Glutamatergic neuron (in vitro differentiated cells): ENCODE measurements at regions not wholly inside any gene's neighbourhood (a gene's known extent, or its start where the extent isn't known, plus 50 kb on each side); places are given as distances from the start of the nearest gene placed in this dataset.

Source experiments
- DNase-seq: peaks from one replicate; pipeline ENCODE4 v3.0.0; 2022
- H3K27ac Mint-ChIP-seq: one replicate; pipeline ENCODE4 v1.8.0; 2020; ENCODE audit warnings: mild to moderate bottlenecking, mixed read lengths, inconsistent platforms; ENCODE audit not compliant: unreplicated experiment
- H3K27me3 Mint-ChIP-seq: one replicate; pipeline ENCODE4 v1.8.0; 2020; ENCODE audit warnings: mild to moderate bottlenecking, moderate library complexity, mixed read lengths, inconsistent platforms; ENCODE audit not compliant: unreplicated experiment
- H3K36me3 Mint-ChIP-seq: one replicate; pipeline ENCODE4 v1.8.0; 2020; ENCODE audit warnings: mild to moderate bottlenecking, mixed read lengths, inconsistent platforms; ENCODE audit not compliant: unreplicated experiment
- H3K4me1 Mint-ChIP-seq: one replicate; pipeline ENCODE4 v1.8.0; 2020; ENCODE audit warnings: mild to moderate bottlenecking, low read depth, mixed read lengths, inconsistent platforms; ENCODE audit not compliant: unreplicated experiment
- H3K4me3 Mint-ChIP-seq: one replicate; pipeline ENCODE4 v1.8.0; 2020; ENCODE audit warnings: mild to moderate bottlenecking, mixed read lengths, inconsistent platforms; ENCODE audit not compliant: unreplicated experiment
- H3K9me3 Mint-ChIP-seq: one replicate; pipeline ENCODE4 v1.8.0; 2020; ENCODE audit warnings: mild to moderate bottlenecking, moderate library complexity, mixed read lengths, inconsistent platforms; ENCODE audit not compliant: unreplicated experiment
- TF ChIP-seq, protein P1 (sequence below): fragments of 200-600 bp; sonication (generic); IDR thresholded peaks from one replicate; pipeline ENCODE4 v1.5.0; 2021; ENCODE audit not compliant: partially characterized antibody, unreplicated experiment

DNA sequence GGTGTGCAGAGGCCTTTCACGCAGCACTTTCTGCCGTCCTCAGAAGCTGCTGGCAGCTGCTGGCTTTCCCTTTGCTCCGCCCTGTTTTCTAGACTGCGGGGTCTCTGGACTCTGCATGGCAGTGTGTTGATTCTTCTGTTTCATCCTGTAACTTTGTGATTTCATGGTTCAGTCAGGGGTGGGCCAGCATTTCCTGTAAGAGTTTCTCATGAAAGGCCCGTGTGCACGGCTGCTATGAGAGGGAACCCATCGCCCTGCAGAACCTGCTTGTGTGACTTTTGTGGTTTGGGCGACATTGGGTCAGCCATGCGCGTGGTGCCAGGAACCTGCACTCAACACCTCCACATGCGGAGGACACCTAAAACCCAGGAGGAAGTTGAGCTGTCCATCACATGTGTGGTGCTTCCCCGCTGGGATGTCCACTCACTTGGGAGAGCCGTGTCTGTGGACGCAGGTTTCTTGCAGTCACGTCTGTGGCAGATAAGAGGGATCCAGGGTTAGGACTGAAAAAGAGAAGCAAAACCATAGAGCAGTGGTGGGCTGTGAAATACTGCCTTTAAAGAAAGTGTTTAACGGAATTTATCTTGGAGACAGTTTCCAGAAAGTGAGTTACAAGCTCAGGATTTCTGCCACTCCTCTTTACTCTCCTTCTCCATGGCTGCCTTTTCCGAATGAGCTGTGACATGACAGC lies 167.3 kb upstream of the ALKAL2 start:
- TF ChIP-seq, protein P1, sequence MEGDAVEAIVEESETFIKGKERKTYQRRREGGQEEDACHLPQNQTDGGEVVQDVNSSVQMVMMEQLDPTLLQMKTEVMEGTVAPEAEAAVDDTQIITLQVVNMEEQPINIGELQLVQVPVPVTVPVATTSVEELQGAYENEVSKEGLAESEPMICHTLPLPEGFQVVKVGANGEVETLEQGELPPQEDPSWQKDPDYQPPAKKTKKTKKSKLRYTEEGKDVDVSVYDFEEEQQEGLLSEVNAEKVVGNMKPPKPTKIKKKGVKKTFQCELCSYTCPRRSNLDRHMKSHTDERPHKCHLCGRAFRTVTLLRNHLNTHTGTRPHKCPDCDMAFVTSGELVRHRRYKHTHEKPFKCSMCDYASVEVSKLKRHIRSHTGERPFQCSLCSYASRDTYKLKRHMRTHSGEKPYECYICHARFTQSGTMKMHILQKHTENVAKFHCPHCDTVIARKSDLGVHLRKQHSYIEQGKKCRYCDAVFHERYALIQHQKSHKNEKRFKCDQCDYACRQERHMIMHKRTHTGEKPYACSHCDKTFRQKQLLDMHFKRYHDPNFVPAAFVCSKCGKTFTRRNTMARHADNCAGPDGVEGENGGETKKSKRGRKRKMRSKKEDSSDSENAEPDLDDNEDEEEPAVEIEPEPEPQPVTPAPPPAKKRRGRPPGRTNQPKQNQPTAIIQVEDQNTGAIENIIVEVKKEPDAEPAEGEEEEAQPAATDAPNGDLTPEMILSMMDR: no peak
- no peak for DNase-seq
- no peaks in the 10 kb centered on the region for H3K9me3 Mint-ChIP-seq
- H3K4me1 Mint-ChIP-seq: peaks cover 4% of the 10 kb centered on the region
- no peaks in the 10 kb centered on the region for H3K36me3 Mint-ChIP-seq
- H3K4me3 Mint-ChIP-seq: no peak overlapping the region
- no peaks in the 10 kb centered on the region for H3K27me3 Mint-ChIP-seq
- no peak overlapping the region for H3K27ac Mint-ChIP-seq

DNA sequence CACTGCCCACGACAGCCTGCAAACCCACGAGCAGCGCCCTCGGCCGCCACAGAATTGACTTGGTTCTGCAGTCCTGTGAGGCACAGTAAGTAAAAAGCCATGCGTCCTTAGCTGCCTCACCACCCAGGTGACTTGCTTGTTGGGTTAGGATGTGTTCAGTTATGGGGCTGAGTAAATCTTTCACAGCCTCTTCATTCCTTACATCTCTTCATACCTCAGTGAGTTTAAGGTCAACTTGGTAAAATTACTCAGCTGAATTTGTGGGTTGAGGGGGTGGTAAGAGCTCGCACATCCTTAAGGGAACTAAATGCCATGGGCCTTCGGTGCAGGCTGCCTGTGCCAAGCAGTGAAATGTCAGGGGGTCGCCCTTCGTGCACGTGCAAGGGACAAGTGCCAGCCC lies 165.2 kb upstream of the ALKAL2 start:
- TF ChIP-seq, protein P1: no peak

DNA sequence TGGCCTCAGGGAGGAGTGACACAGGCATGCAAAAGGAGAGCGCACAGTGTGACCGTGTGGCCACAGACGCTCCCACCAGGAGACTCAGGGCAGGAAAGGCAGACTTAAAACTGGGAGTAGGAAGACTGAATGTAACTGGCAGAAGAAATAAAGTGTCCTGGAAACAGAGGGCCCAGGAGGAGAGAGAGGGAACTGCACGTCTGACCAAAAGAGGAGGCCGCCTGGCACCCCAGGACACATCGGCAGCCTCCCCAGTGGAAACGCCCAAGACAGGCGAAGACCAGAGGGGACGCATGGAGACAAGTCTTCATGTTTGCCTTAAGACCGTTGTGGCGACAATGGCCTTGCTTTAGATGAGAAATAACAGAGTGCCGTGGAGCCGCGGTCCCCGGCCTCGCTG lies 163.6 kb upstream of the ALKAL2 start:
- Mint-ChIP-seq H3K4me1 (peaks cover 17% of the 10 kb centered on the region), H3K27me3 (peaks cover 3% of the 10 kb centered on the region), H3K27ac (no peak overlapping the region), H3K4me3 (no peak overlapping the region), H3K9me3 (no peaks in the 10 kb centered on the region), H3K36me3 (no peaks in the 10 kb centered on the region)
- DNase-seq: no peak
- TF ChIP-seq, protein P1: peak; percentile 28

More for the DNA sequence above, 165.2 kb upstream of the ALKAL2 start:
- Mint-ChIP-seq H3K27me3 (no peaks in the 10 kb centered on the region), H3K4me1 (peaks cover 7% of the 10 kb centered on the region), H3K9me3 (no peaks in the 10 kb centered on the region), H3K27ac (no peak overlapping the region), H3K36me3 (no peaks in the 10 kb centered on the region), H3K4me3 (no peak overlapping the region)
- no peak for DNase-seq

DNA sequence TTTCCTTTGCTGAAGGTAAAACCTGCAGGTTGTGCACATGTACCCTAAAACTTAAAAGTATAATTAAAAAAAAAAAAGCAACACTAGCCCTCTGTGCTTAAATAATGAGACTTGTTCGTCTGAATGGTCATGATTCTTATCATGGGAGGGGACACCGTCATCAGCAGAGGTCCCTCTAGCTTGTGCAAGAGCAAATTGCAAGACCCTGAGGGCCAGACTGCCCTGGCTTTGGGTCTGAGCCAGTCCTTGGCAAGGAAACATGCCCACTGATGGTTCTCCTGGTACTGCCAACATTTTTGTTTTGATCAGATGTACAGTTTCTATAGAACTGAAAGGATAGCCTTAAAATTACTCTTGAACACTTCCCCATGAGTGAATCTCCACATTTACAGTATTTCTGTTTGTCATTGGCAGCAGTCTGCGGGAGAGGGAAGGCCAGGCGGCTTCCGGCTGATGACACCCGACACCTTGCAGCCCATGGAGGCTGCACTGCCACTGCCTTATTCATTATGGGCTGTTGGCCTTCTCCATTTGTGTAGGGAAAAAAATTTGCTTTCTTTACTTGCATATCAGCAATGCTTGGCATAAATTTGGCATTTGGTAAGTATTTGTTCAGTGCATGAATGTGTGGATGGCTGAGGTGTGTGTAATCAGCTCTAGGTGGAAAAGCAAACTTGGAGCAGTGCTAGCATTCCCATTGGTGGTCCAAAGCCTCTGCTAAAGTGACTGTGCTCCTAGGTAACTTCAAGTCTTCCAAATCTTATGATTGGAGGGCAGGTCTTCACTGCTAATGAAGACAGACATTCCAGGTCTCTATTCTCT lies 161.6 kb upstream of the ALKAL2 start:
- no peaks in the 10 kb centered on the region for H3K36me3 Mint-ChIP-seq
- peaks cover 28% of the 10 kb centered on the region for H3K4me1 Mint-ChIP-seq
- peaks cover 3% of the 10 kb centered on the region for H3K27me3 Mint-ChIP-seq
- TF ChIP-seq, protein P1: no peak
- H3K4me3 Mint-ChIP-seq: no peak overlapping the region
- H3K9me3 Mint-ChIP-seq: peaks cover 4% of the 10 kb centered on the region
- no peak for DNase-seq
- no peak overlapping the region for H3K27ac Mint-ChIP-seq
